ENCODE measurements at regions not wholly inside any gene's neighbourhood (a gene's known extent, or its start where the extent isn't known, plus 50 kb on each side); places are given as distances from the start of the nearest gene placed in this dataset.

DNA sequence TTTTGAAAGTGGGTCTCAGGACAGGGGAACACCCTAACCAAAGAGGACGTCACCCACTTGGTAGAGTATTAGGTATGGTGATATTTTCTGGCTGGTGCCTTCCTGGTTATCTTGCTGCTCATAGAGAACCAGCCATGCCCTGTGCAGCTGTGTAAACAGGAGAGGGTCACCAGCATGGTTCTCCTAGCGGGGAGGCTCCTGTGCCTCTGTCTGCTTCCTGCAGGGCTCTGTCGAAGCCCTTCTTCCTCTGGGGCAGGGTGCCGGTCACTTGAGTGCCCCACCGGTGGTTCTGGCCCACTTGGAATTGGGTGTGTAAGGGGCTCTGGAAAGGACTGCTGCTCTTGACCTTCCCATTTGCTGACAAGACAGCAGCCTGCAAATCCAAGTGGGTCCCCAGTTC, 80.5 kb upstream of the KCNK12 start:
- TF ChIP-seq, protein P1, sequence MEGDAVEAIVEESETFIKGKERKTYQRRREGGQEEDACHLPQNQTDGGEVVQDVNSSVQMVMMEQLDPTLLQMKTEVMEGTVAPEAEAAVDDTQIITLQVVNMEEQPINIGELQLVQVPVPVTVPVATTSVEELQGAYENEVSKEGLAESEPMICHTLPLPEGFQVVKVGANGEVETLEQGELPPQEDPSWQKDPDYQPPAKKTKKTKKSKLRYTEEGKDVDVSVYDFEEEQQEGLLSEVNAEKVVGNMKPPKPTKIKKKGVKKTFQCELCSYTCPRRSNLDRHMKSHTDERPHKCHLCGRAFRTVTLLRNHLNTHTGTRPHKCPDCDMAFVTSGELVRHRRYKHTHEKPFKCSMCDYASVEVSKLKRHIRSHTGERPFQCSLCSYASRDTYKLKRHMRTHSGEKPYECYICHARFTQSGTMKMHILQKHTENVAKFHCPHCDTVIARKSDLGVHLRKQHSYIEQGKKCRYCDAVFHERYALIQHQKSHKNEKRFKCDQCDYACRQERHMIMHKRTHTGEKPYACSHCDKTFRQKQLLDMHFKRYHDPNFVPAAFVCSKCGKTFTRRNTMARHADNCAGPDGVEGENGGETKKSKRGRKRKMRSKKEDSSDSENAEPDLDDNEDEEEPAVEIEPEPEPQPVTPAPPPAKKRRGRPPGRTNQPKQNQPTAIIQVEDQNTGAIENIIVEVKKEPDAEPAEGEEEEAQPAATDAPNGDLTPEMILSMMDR (IDR thresholded peaks at IDR 0.05): no peak
- POLR2A ChIA-PET: no interaction called here
- no peaks in the 10 kb centered on the region for H3K9me3 Mint-ChIP-seq
- no peaks in the 10 kb centered on the region for H3K36me3 Mint-ChIP-seq (ENCODE audit: low read depth)
- H3K27ac Mint-ChIP-seq: no peak overlapping the region
- H3K27me3 Mint-ChIP-seq: no peaks in the 10 kb centered on the region
- no peak for ATAC-seq
- CTCF ChIA-PET: interaction anchor here (2.0 kb wide), 1 partner anchor 116 kb away, joined by 8 read pairs; no protein-coding TSS in a partner anchor
- no peaks in the 10 kb centered on the region for H3K4me1 Mint-ChIP-seq (ENCODE audit: low read depth)
- no peak overlapping the region for H3K4me3 Mint-ChIP-seq
- intact Hi-C loops (cut with micrococcal nuclease): no loop called here
- no peak for DNase-seq

DNA sequence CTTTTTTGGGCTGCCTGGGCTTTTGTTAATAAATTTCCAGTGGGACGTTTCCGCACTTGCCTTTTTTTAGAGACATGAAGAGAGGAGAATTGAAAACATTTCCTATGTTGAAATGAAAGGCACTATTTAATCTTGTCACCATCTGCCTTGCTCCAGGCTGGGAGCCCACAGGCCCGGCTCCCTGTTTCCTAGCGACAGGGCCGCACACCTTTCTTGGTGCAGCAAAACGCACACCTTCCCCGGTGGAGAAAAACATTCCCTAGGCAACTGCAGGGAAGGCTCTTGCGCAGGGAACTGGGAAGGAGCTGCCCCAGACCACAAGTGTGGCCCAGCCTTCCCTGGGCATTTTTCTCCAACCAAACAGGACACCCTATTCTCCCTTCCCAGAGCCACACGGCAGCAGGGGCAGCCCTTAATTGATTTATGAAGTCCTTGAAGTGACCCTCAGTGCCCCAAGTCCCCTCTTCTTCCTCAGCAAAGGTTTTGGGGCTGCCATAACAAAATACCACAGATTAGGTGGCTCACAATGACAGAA, 79.3 kb upstream of the KCNK12 start:
- no peaks in the 10 kb centered on the region for H3K4me1 Mint-ChIP-seq (ENCODE audit: low read depth)
- CTCF ChIA-PET: no interaction called here
- TF ChIP-seq, protein P1 (IDR thresholded peaks at IDR 0.05): no peak

DNA sequence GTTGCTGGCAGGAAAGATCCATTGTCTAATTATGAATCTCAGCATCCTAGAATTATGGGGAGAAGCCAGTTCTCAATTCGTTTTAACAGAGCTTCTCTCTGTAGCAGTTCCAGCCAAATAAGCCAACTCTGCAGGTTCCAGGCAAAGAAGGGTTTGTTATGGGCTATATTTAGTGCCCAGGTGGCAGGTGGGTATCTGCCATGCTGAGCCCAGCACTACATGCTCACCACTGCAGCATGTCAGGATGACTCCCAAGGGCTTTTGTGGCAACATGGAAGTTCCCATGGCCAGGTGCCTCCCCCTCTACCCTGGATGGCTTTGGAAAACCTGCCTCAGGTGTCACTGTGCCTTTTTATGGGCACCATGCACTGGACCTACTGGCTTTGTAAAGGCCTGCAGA, 74.5 kb upstream of the KCNK12 start:
- no peaks in the 10 kb centered on the region for H3K4me1 Mint-ChIP-seq (ENCODE audit: low read depth)
- H3K4me3 Mint-ChIP-seq: no peak overlapping the region
- H3K27ac Mint-ChIP-seq: no peak overlapping the region
- H3K36me3 Mint-ChIP-seq (ENCODE audit: low read depth): no peaks in the 10 kb centered on the region
- no peaks in the 10 kb centered on the region for H3K27me3 Mint-ChIP-seq
- ChIA-PET CTCF (no interaction called here), POLR2A (no interaction called here)
- no peaks in the 10 kb centered on the region for H3K9me3 Mint-ChIP-seq
- TF ChIP-seq, protein P1 (IDR thresholded peaks at IDR 0.05): no peak
- intact Hi-C loops (cut with micrococcal nuclease): no loop called here
- ATAC-seq: no peak
- DNase-seq: no peak

More for the DNA sequence above, 79.3 kb upstream of the KCNK12 start:
- POLR2A ChIA-PET: interaction anchor here (0.5 kb wide), 1 partner anchor 518 kb away, joined by 3 read pairs; no protein-coding TSS in a partner anchor
- intact Hi-C loops (cut with micrococcal nuclease): no loop called here
- H3K4me3 Mint-ChIP-seq: no peak overlapping the region
- no peaks in the 10 kb centered on the region for H3K9me3 Mint-ChIP-seq
- no peaks in the 10 kb centered on the region for H3K27me3 Mint-ChIP-seq
- ATAC-seq (no peak), DNase-seq (no peak)
- no peak overlapping the region for H3K27ac Mint-ChIP-seq
- no peaks in the 10 kb centered on the region for H3K36me3 Mint-ChIP-seq (ENCODE audit: low read depth)

DNA sequence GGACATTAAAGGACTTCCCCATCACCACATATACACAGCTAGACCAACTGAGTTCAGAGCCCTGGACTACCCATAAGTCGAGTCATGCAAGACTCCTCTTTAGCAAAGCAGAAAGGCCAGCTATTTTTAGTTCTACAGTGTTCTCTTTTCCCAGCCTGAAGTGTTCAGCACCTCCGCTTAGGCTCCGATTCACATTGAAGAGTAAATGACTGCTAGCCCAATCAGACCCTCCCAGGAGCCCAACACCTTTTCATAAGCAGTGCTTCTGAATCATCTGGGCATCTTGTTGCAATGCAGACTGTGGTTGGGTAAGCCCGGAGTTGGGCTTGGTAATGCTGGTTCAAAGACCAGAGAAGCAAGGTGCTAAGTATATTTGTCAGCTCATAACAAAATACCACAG, 73.6 kb upstream of the KCNK12 start:
- Mint-ChIP-seq H3K9me3 (no peaks in the 10 kb centered on the region), H3K27me3 (no peaks in the 10 kb centered on the region), H3K36me3 (ENCODE audit: low read depth) (no peaks in the 10 kb centered on the region), H3K27ac (no peak overlapping the region), H3K4me1 (ENCODE audit: low read depth) (no peaks in the 10 kb centered on the region), H3K4me3 (no peak overlapping the region)
- ChIA-PET POLR2A (no interaction called here), CTCF (no interaction called here)
- no peak for ATAC-seq
- intact Hi-C loops (cut with micrococcal nuclease): no loop called here
- TF ChIP-seq, protein P1 (IDR thresholded peaks at IDR 0.05): no peak
- no peak for DNase-seq

DNA sequence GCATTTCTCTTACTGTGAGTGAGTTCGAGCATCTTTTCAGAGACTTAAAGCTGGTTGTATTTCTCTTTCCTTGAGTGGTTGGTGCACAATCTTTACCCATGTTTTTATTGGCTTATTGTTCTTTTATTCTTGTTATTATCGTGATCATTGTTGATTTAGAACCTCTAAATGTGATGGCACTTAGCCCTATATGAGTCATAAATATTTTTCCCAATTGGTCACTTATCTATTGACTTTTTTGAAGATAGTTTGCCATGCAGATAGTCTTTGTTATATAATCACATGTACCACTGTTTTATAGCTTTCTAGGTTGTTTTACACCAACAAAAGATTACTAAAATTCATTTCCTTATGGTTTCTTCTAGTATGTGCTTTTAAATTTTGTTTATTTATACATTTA, 70.6 kb upstream of the KCNK12 start:
- CTCF ChIA-PET: no interaction called here
- intact Hi-C loops (cut with micrococcal nuclease): no loop called here
- Mint-ChIP-seq H3K27ac (no peak overlapping the region), H3K27me3 (peaks cover 1% of the 10 kb centered on the region), H3K4me3 (no peak overlapping the region), H3K4me1 (ENCODE audit: low read depth) (no peaks in the 10 kb centered on the region), H3K36me3 (ENCODE audit: low read depth) (no peaks in the 10 kb centered on the region), H3K9me3 (no peaks in the 10 kb centered on the region)
- no peak for ATAC-seq
- TF ChIP-seq, protein P1 (IDR thresholded peaks at IDR 0.05): no peak
- POLR2A ChIA-PET: no interaction called here
- DNase-seq: no peak

Data from activated CD8-positive, alpha-beta T cell treated with anti-CD3 and anti-CD28 coated beads for 36 hours (primary cell).